GM18858 (cell line): ENCODE measurements at regions not wholly inside any gene's neighbourhood (a gene's known extent, or its start where the extent isn't known, plus 50 kb on each side); places are given as distances from the start of the nearest gene placed in this dataset.

Experiments
- ATAC-seq: cut with Tn5 transposase; IDR thresholded peaks from one replicate; pipeline ENCODE4 v1.9.1; 2021; ENCODE audit not compliant: unreplicated experiment

- no peak for ATAC-seq
These were observed 175.8 kb downstream of the CBLN2 start for GRCh38 chr18:72368308-72368707.

GRCh38 chr18:72360634-72361033 lies 183.5 kb downstream of the CBLN2 start:
- ATAC-seq = no peak

GRCh38 chr18:72342933-72343332 lies 201.2 kb downstream of the CBLN2 start:
- no peak for ATAC-seq

- ATAC-seq = no peak
These were observed 204.2 kb downstream of the CBLN2 start for GRCh38 chr18:72339976-72340375.

GRCh38 chr18:72336786-72337185 lies 207.4 kb downstream of the CBLN2 start:
- no peak for ATAC-seq

- no peak for ATAC-seq
These were observed 214.6 kb downstream of the CBLN2 start for GRCh38 chr18:72329533-72329932.

GRCh38 chr18:72325307-72325706 lies 218.8 kb downstream of the CBLN2 start:
- no peak for ATAC-seq

GRCh38 chr18:72324677-72325076 lies 219.5 kb downstream of the CBLN2 start:
- no peak for ATAC-seq

- no peak for ATAC-seq
These were observed 227.6 kb downstream of the CBLN2 start for GRCh38 chr18:72316497-72316896.

GRCh38 chr18:72283148-72283925 lies 260.8 kb downstream of the CBLN2 start:
- ATAC-seq = no peak

- ATAC-seq = no peak
These were observed 271.1 kb downstream of the CBLN2 start for GRCh38 chr18:72273025-72273424.

- ATAC-seq = no peak
These were observed 282.6 kb downstream of the CBLN2 start for GRCh38 chr18:72261590-72261989.

- ATAC-seq = no peak
These were observed 298.1 kb downstream of the CBLN2 start for GRCh38 chr18:72246076-72246475.

- ATAC-seq = no peak
These were observed 308.7 kb downstream of the CBLN2 start for GRCh38 chr18:72235422-72235821.

- ATAC-seq = no peak
These were observed 311.0 kb downstream of the CBLN2 start for GRCh38 chr18:72233106-72233505.

- no peak for ATAC-seq
These were observed 311.5 kb downstream of the CBLN2 start for GRCh38 chr18:72232644-72233043.

- ATAC-seq = no peak
These were observed 318.2 kb downstream of the CBLN2 start for GRCh38 chr18:72225958-72226357.

- ATAC-seq = no peak
These were observed 320.4 kb downstream of the CBLN2 start for GRCh38 chr18:72223733-72224132.

- ATAC-seq = no peak
These were observed 335.0 kb downstream of the CBLN2 start for GRCh38 chr18:72208920-72209676.

- no peak for ATAC-seq
These were observed 336.9 kb downstream of the CBLN2 start for GRCh38 chr18:72207280-72207679.

- ATAC-seq = no peak
These were observed 337.3 kb downstream of the CBLN2 start for GRCh38 chr18:72206814-72207213.

GRCh38 chr18:72201032-72201431 lies 343.1 kb downstream of the CBLN2 start:
- peak; percentile 57 for ATAC-seq
